HL-60 (cell line): ENCODE measurements at regions not wholly inside any gene's neighbourhood (a gene's known extent, or its start where the extent isn't known, plus 50 kb on each side); places are given as distances from the start of the nearest gene placed in this dataset.

ENCODE experiments used
- DNase-seq, 2 experiments: peaks; one replicate each; pipeline ENCODE4 v3.0.0-alpha.2; 2010 to 2020; ENCODE audit warnings: low read depth in 1 of 2, low spot score in 1 of 2
- H3K27ac ChIP-seq: fragments of 250-450 bp; sonication (Bioruptor Pico); replicated peaks from 2 replicates; pipeline ENCODE4 v1.5.1; 2020; ENCODE audit warnings: mild to moderate bottlenecking, moderate library complexity
- H3K27me3 ChIP-seq: fragments of 250-450 bp; sonication (Bioruptor Pico); 2 replicates; pipeline ENCODE4 v1.5.1; 2021; ENCODE audit warnings: mild to moderate bottlenecking, moderate library complexity; ENCODE audit not compliant: insufficient read depth, poor library complexity, severe bottlenecking
- H3K4me3 ChIP-seq: replicated peaks from 2 replicates; pipeline ENCODE4 v1.5.1; 2011; ENCODE audit warnings: mild to moderate bottlenecking, control low read depth, low read length; ENCODE audit not compliant: insufficient read depth
- CTCF ChIP-seq: IDR thresholded peaks from one replicate; pipeline ENCODE4 v1.5.1; 2011; ENCODE audit warnings: low read length, control low read depth, inconsistent platforms; ENCODE audit not compliant: insufficient read depth
- GABPA ChIP-seq: IDR thresholded peaks from 2 replicates; pipeline ENCODE4 v1.6.1; 2012; ENCODE audit warnings: low read depth
- POLR2AphosphoS5 ChIP-seq: IDR thresholded peaks from 2 replicates; pipeline ENCODE4 v1.6.1; 2012; ENCODE audit warnings: low read depth
- REST ChIP-seq: IDR thresholded peaks from 2 replicates; pipeline ENCODE4 v1.6.1; 2012; ENCODE audit warnings: low read depth; ENCODE audit not compliant: insufficient replicate concordance
- SPI1 ChIP-seq: IDR thresholded peaks from 2 replicates; pipeline ENCODE4 v1.6.1; 2012; ENCODE audit warnings: low read depth, mild to moderate bottlenecking, borderline replicate concordance

GRCh38 chr9:11001546-11001945 lies 388.7 kb upstream of the PTPRD start:
- Histone ChIP-seq H3K27me3 (no peaks in the 10 kb centered on the region), H3K4me3 (no peak overlapping the region), H3K27ac (no peak overlapping the region)
- TF ChIP-seq SPI1 (no peak), CTCF (no peak), POLR2AphosphoS5 (no peak), GABPA (no peak)
- no peak for DNase-seq

- Histone ChIP-seq H3K27ac (no peak overlapping the region), H3K4me3 (no peak overlapping the region), H3K27me3 (no peaks in the 10 kb centered on the region)
- DNase-seq, result no peak
- TF ChIP-seq CTCF, result no peak
- TF ChIP-seq SPI1, result no peak
- TF ChIP-seq POLR2AphosphoS5, result no peak
- no peak for TF ChIP-seq GABPA
- TF ChIP-seq REST, result no peak
Measured at GRCh38 chr9:11002705-11003104, 389.9 kb upstream of the PTPRD start.

- no peaks in the 10 kb centered on the region for H3K27me3 ChIP-seq
- no peak overlapping the region for H3K4me3 ChIP-seq
- TF ChIP-seq GABPA (no peak), SPI1 (no peak)
- DNase-seq, result no peak
- no peak overlapping the region for H3K27ac ChIP-seq
Measured at GRCh38 chr9:11003836-11004235, 391.0 kb upstream of the PTPRD start.

- Histone ChIP-seq H3K27ac (no peak overlapping the region), H3K4me3 (no peak overlapping the region), H3K27me3 (no peaks in the 10 kb centered on the region)
- TF ChIP-seq SPI1 (no peak), POLR2AphosphoS5 (no peak), CTCF (no peak), GABPA (no peak), REST (no peak)
- DNase-seq, result no peak
Measured at GRCh38 chr9:11011696-11012095, 398.9 kb upstream of the PTPRD start.
